ENCODE measurements at regions not wholly inside any gene's neighbourhood (a gene's known extent, or its start where the extent isn't known, plus 50 kb on each side); places are given as distances from the start of the nearest gene placed in this dataset.

GRCh38 chr13:85420136-85420535 is 379.1 kb downstream of the SLITRK6 start:
- intact Hi-C loops (cut with micrococcal nuclease; ENCODE audit: unreplicated experiment): no loop called here
- no peak overlapping the region for H3K4me3 ChIP-seq (ENCODE audit: low read depth, low read length, poor library complexity, severe bottlenecking)
- no peaks in the 10 kb centered on the region for H3K4me1 ChIP-seq (ENCODE audit: insufficient read depth, low read length, poor library complexity, severe bottlenecking)
- ChIA-PET CTCF (no interaction called here), POLR2A (ENCODE audit: low non-redundant PET) (no interaction called here)
- no peak overlapping the region for H3K27ac ChIP-seq (ENCODE audit: low read depth, low read length, poor library complexity, severe bottlenecking)
- H3K27me3 ChIP-seq (replicated peaks; ENCODE audit: insufficient read depth, low read depth, low read length, poor library complexity): no peaks in the 10 kb centered on the region
- H3K9me3 ChIP-seq (ENCODE audit: low read depth, low read length, poor library complexity, severe bottlenecking): no peaks in the 10 kb centered on the region
- BruUV-seq (replicated peaks): no TSS peak
- no peaks in the 10 kb centered on the region for H3K36me3 ChIP-seq (ENCODE audit: insufficient read depth, low read length, poor library complexity, severe bottlenecking)
- TF ChIP-seq CTCF (conservative IDR thresholded peaks at IDR 0.05; ENCODE audit: low read depth, low read length): no peak
- no peak for TF ChIP-seq EZH2 (IDR thresholded peaks at IDR 0.05; ENCODE audit: borderline replicate concordance, low read depth, low read length, poor library complexity, severe bottlenecking)
- DNase-seq (ENCODE audit: low spot score): no peak

GRCh38 chr13:85419611-85420010 is 379.6 kb downstream of the SLITRK6 start:
- DNase-seq (ENCODE audit: low spot score): no peak
- Histone ChIP-seq H3K9me3 (ENCODE audit: low read depth, low read length, poor library complexity, severe bottlenecking) (no peaks in the 10 kb centered on the region), H3K4me3 (ENCODE audit: low read depth, low read length, poor library complexity, severe bottlenecking) (no peak overlapping the region), H3K36me3 (ENCODE audit: insufficient read depth, low read length, poor library complexity, severe bottlenecking) (no peaks in the 10 kb centered on the region), H3K27me3 (replicated peaks; ENCODE audit: insufficient read depth, low read depth, low read length, poor library complexity) (no peaks in the 10 kb centered on the region), H3K27ac (ENCODE audit: low read depth, low read length, poor library complexity, severe bottlenecking) (no peak overlapping the region), H3K4me1 (ENCODE audit: insufficient read depth, low read length, poor library complexity, severe bottlenecking) (no peaks in the 10 kb centered on the region)
- POLR2A ChIA-PET (ENCODE audit: low non-redundant PET): no interaction called here
- TF ChIP-seq EZH2 (IDR thresholded peaks at IDR 0.05; ENCODE audit: borderline replicate concordance, low read depth, low read length, poor library complexity, severe bottlenecking): no peak
- no peak for TF ChIP-seq CTCF (conservative IDR thresholded peaks at IDR 0.05; ENCODE audit: low read depth, low read length)
- intact Hi-C loops (cut with micrococcal nuclease; ENCODE audit: unreplicated experiment): no loop called here
- no TSS peak for BruUV-seq (replicated peaks)
- CTCF ChIA-PET: no interaction called here

GRCh38 chr13:85417807-85418206 is 381.4 kb downstream of the SLITRK6 start:
- ChIA-PET POLR2A (ENCODE audit: low non-redundant PET) (no interaction called here), CTCF (no interaction called here)
- BruUV-seq (replicated peaks): no TSS peak
- H3K4me1 ChIP-seq (ENCODE audit: insufficient read depth, low read length, poor library complexity, severe bottlenecking): no peaks in the 10 kb centered on the region
- no peaks in the 10 kb centered on the region for H3K27me3 ChIP-seq (replicated peaks; ENCODE audit: insufficient read depth, low read depth, low read length, poor library complexity)
- intact Hi-C loops (cut with micrococcal nuclease; ENCODE audit: unreplicated experiment): no loop called here
- H3K9me3 ChIP-seq (ENCODE audit: low read depth, low read length, poor library complexity, severe bottlenecking): no peaks in the 10 kb centered on the region
- H3K36me3 ChIP-seq (ENCODE audit: insufficient read depth, low read length, poor library complexity, severe bottlenecking): no peaks in the 10 kb centered on the region
- H3K4me3 ChIP-seq (ENCODE audit: low read depth, low read length, poor library complexity, severe bottlenecking): no peak overlapping the region
- TF ChIP-seq EZH2 (IDR thresholded peaks at IDR 0.05; ENCODE audit: borderline replicate concordance, low read depth, low read length, poor library complexity, severe bottlenecking) (no peak), CTCF (conservative IDR thresholded peaks at IDR 0.05; ENCODE audit: low read depth, low read length) (no peak)
- no peak overlapping the region for H3K27ac ChIP-seq (ENCODE audit: low read depth, low read length, poor library complexity, severe bottlenecking)
- DNase-seq (ENCODE audit: low spot score): no peak
